KMS-11 (cell line): ENCODE measurements at regions not wholly inside any gene's neighbourhood (a gene's known extent, or its start where the extent isn't known, plus 50 kb on each side); places are given as distances from the start of the nearest gene placed in this dataset.

Experiments used
- H2AFZ ChIP-seq: fragments of 200-600 bp; sonication (generic); 2 replicates; pipeline ENCODE4 v1.6.1; 2016; ENCODE audit warnings: antibody characterized with exemption, mixed run types, low read depth
- H3K27ac ChIP-seq: fragments of 200-600 bp; sonication (generic); 2 replicates; pipeline ENCODE4 v1.6.1; 2016; ENCODE audit warnings: mild to moderate bottlenecking, mixed run types
- H3K27me3 ChIP-seq: fragments of 200-600 bp; sonication (generic); 2 replicates; pipeline ENCODE4 v1.6.1; 2017; ENCODE audit warnings: mild to moderate bottlenecking, low read depth, mixed run types, moderate library complexity; ENCODE audit not compliant: insufficient read depth
- H3K36me3 ChIP-seq: fragments of 200-600 bp; sonication (generic); 2 replicates; pipeline ENCODE4 v1.6.1; 2017; ENCODE audit warnings: mild to moderate bottlenecking, mixed run types; ENCODE audit not compliant: insufficient read depth
- H3K4me1 ChIP-seq: fragments of 200-600 bp; sonication (generic); 2 replicates; pipeline ENCODE4 v1.6.1; 2016; ENCODE audit warnings: mild to moderate bottlenecking, low read depth, mixed run types; ENCODE audit not compliant: poor library complexity, severe bottlenecking
- H3K4me2 ChIP-seq: fragments of 200-600 bp; sonication (generic); 2 replicates; pipeline ENCODE4 v1.7.0; 2016; ENCODE audit warnings: mild to moderate bottlenecking, mixed run types
- H3K4me3 ChIP-seq: fragments of 200-600 bp; sonication (generic); IDR thresholded peaks from 2 replicates; pipeline ENCODE4 v1.6.1; 2017; ENCODE audit warnings: low read depth, low read length, mixed read lengths; ENCODE audit not compliant: insufficient read depth
- H3K79me2 ChIP-seq: fragments of 200-600 bp; sonication (generic); 2 replicates; pipeline ENCODE4 v1.6.1; 2016; ENCODE audit warnings: low read depth, mixed run types; ENCODE audit not compliant: insufficient read depth
- H3K9ac ChIP-seq: fragments of 200-600 bp; sonication (generic); 2 replicates; pipeline ENCODE4 v1.6.1; 2016; ENCODE audit warnings: mild to moderate bottlenecking, mixed run types
- H4K20me1 ChIP-seq: fragments of 200-600 bp; sonication (generic); 2 replicates; pipeline ENCODE4 v1.6.1; 2016; ENCODE audit warnings: mild to moderate bottlenecking, mixed run types; ENCODE audit not compliant: insufficient read depth
- TF ChIP-seq, protein P1 (sequence below): fragments of 200-600 bp; sonication (generic); conservative IDR thresholded peaks from 2 replicates; pipeline ENCODE4 v1.6.1; 2017; ENCODE audit warnings: low read depth, mild to moderate bottlenecking, antibody characterized with exemption, low read length, moderate library complexity, mixed read lengths

DNA sequence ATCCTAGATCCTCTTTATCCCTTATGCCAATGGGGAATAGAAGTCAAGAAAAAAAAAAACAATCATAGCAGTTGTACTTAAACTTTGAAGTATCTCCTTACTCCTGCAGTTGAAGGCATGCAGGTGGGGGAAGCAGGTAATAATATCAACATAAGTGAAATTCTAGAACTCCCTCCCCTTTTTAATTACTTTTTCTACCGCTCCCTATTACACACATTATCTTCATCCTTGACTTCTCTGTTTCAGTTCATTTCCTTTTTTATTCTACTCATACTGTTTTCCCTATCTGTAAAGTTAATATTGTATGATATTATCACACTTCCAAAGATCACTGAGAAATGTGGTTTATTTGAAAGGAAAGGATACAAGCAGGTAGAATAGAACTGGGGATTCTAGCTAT, 962.0 kb downstream of the PLA2G4A start:
- Histone ChIP-seq H3K79me2 (no peaks in the 10 kb centered on the region), H3K27me3 (no peaks in the 10 kb centered on the region), H3K4me3 (no peak overlapping the region), H3K9ac (no peak overlapping the region), H3K4me2 (no peak overlapping the region), H3K4me1 (peaks cover 3% of the 10 kb centered on the region), H4K20me1 (no peaks in the 10 kb centered on the region), H2AFZ (no peak overlapping the region), H3K36me3 (no peaks in the 10 kb centered on the region), H3K27ac (no peak overlapping the region)
- TF ChIP-seq, protein P1, sequence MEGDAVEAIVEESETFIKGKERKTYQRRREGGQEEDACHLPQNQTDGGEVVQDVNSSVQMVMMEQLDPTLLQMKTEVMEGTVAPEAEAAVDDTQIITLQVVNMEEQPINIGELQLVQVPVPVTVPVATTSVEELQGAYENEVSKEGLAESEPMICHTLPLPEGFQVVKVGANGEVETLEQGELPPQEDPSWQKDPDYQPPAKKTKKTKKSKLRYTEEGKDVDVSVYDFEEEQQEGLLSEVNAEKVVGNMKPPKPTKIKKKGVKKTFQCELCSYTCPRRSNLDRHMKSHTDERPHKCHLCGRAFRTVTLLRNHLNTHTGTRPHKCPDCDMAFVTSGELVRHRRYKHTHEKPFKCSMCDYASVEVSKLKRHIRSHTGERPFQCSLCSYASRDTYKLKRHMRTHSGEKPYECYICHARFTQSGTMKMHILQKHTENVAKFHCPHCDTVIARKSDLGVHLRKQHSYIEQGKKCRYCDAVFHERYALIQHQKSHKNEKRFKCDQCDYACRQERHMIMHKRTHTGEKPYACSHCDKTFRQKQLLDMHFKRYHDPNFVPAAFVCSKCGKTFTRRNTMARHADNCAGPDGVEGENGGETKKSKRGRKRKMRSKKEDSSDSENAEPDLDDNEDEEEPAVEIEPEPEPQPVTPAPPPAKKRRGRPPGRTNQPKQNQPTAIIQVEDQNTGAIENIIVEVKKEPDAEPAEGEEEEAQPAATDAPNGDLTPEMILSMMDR, result no peak

- H3K4me2 ChIP-seq, result no peak overlapping the region
- TF ChIP-seq, protein P1, result no peak
- H3K4me1 ChIP-seq, result peaks cover 3% of the 10 kb centered on the region
- no peaks in the 10 kb centered on the region for H3K27me3 ChIP-seq
- H3K79me2 ChIP-seq, result no peaks in the 10 kb centered on the region
- H3K36me3 ChIP-seq, result no peaks in the 10 kb centered on the region
- no peak overlapping the region for H3K4me3 ChIP-seq
- H4K20me1 ChIP-seq, result no peaks in the 10 kb centered on the region
- no peak overlapping the region for H3K27ac ChIP-seq
- no peak overlapping the region for H3K9ac ChIP-seq
- no peak overlapping the region for H2AFZ ChIP-seq
These were observed 965.8 kb downstream of the PLA2G4A start for GRCh38 chr1:187794561-187794960.

DNA sequence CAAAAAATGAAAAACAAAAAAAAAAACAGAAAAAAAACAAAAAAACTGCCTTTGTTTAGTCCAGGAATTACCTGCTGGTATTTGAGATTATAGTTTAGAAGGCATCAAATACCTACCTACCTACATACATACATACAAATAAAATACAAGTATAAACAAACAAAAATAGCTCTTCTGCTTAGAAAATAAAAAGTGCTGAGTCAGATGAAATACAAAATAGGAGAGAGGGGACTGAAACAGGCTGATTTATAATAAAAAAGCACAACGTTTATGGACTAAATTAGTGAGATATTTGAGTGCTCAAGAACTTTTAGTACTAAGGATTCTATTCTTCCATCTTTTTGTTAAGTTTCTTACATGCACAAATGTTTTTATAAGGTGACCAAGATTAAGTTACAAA, 980.8 kb downstream of the PLA2G4A start:
- Histone ChIP-seq H3K36me3 (no peaks in the 10 kb centered on the region), H2AFZ (no peak overlapping the region), H3K4me3 (no peak overlapping the region), H3K27me3 (no peaks in the 10 kb centered on the region), H3K4me1 (no peaks in the 10 kb centered on the region), H3K27ac (no peak overlapping the region), H3K4me2 (no peak overlapping the region), H3K9ac (no peak overlapping the region), H3K79me2 (no peaks in the 10 kb centered on the region), H4K20me1 (no peaks in the 10 kb centered on the region)
- TF ChIP-seq, protein P1, result no peak

DNA sequence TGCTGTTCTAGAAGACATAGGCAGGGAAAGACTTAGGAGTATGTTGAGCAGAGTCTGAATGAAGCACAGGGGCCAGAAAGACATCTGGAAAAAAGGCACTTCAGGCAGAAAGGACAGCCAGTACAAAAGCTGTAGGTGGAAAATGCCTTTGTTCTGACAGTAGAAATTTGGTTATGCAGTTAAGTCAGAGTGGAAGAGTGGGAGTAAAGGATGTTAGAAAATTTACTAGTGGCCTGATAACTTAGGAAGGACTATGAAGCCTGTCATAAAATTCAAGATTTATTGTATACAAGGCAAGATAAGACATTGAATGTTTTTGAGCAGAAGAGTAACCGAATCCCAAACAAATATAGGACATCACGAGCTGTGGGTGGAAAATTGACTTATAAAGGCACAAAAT, 987.9 kb downstream of the PLA2G4A start:
- Histone ChIP-seq H3K4me3 (no peak overlapping the region), H3K36me3 (no peaks in the 10 kb centered on the region), H4K20me1 (no peaks in the 10 kb centered on the region), H3K9ac (no peak overlapping the region), H3K27ac (no peak overlapping the region), H2AFZ (no peak overlapping the region), H3K27me3 (no peaks in the 10 kb centered on the region), H3K4me1 (no peaks in the 10 kb centered on the region), H3K79me2 (no peaks in the 10 kb centered on the region), H3K4me2 (no peak overlapping the region)
- TF ChIP-seq, protein P1, result no peak
